Ascending aorta (tissue), 2 donors: ENCODE measurements at regions not wholly inside any gene's neighbourhood (a gene's known extent, or its start where the extent isn't known, plus 50 kb on each side); places are given as distances from the start of the nearest gene placed in this dataset.

ENCODE experiments used
- DNase-seq, 2 donors: peaks; one replicate each; pipeline ENCODE4 v3.0.0-alpha.2; 2019; ENCODE audit warnings: low spot score in 2 of 2
- H3K27ac ChIP-seq, 2 donors: fragments of 200-600 bp; sonication (generic); one replicate each; pipeline ENCODE4 v1.5.1; 2016 to 2017; ENCODE audit warnings: mild to moderate bottlenecking in 1 of 2
- H3K27me3 ChIP-seq: fragments of 200-600 bp; sonication (generic); one replicate; pipeline ENCODE4 v1.5.1; 2017
- H3K36me3 ChIP-seq, 2 donors: fragments of 200-600 bp; sonication (generic); one replicate each; pipeline ENCODE4 v1.5.1; 2016
- H3K4me1 ChIP-seq, 2 donors: fragments of 200-600 bp; sonication (generic); one replicate each; pipeline ENCODE4 v1.5.1; 2016 to 2017; ENCODE audit warnings: mild to moderate bottlenecking in 1 of 2
- H3K4me3 ChIP-seq, 2 donors: fragments of 200-600 bp; sonication (generic); one replicate each; pipeline ENCODE4 v1.5.1; 2016 to 2017; ENCODE audit warnings: mild to moderate bottlenecking in 1 of 2
- H3K9me3 ChIP-seq, 2 donors: fragments of 200-600 bp; sonication (generic); one replicate each; pipeline ENCODE4 v1.5.1; 2016
- intact Hi-C: fragments of 100-400 bp; cut with DNase I; formaldehyde crosslinking; loops from one replicate; pipeline ENCODE4 v1.15.1; 2023
- TF ChIP-seq, protein P1 (sequence below), 3 experiments: fragments of 200-600 bp in 2 of 3; fragments of 450-650 bp in 1 of 3; sonication (generic) in 2 of 3; IDR thresholded peaks; one replicate each; pipeline ENCODE4 v1.5.1; 2016 to 2019; ENCODE audit warnings: antibody characterized with exemption in 3 of 3, mild to moderate bottlenecking in 1 of 3, moderate library complexity in 1 of 3

DNA sequence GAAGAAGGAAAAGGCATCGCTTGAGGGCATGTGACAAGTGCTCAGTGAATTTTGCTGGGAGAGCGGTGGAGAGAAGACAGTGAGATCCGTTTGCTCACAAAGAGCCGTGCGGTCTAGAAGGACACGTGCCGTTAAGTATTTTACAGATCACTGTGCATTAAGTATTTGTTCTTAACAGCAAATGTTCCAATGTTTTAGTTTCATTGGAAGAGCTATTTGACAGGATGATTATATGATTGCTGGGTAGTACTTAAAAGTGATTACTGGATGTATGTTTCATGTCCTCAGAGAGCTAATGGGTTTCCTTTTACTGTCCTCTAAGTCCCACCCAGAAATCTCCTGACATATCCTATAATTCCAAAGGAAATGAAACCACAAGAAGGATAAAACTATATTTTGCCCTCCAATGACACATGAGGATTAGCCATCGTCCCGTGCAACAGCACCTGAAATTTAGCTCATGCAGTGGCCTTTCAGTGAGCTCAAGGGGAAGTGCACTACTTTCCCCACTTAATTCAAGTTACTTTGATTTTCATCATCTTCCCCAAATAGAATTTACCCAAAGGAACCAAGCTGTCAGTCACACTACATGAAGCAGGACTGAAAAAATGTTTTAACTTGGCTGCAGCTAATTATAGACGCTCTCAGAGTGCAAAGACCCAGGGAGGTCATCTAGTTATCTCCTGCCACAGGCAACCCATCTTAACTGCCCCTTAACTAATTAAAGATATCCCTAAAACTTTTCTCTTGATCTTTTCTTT, 80.3 kb downstream of the KLF6 start:
- intact Hi-C loops: no loop called here
- no peak overlapping the region for H3K27ac ChIP-seq
- no peaks in the 10 kb centered on the region for H3K9me3 ChIP-seq
- H3K4me1 ChIP-seq: no peaks in the 10 kb centered on the region
- H3K36me3 ChIP-seq: no peaks in the 10 kb centered on the region
- TF ChIP-seq, protein P1, sequence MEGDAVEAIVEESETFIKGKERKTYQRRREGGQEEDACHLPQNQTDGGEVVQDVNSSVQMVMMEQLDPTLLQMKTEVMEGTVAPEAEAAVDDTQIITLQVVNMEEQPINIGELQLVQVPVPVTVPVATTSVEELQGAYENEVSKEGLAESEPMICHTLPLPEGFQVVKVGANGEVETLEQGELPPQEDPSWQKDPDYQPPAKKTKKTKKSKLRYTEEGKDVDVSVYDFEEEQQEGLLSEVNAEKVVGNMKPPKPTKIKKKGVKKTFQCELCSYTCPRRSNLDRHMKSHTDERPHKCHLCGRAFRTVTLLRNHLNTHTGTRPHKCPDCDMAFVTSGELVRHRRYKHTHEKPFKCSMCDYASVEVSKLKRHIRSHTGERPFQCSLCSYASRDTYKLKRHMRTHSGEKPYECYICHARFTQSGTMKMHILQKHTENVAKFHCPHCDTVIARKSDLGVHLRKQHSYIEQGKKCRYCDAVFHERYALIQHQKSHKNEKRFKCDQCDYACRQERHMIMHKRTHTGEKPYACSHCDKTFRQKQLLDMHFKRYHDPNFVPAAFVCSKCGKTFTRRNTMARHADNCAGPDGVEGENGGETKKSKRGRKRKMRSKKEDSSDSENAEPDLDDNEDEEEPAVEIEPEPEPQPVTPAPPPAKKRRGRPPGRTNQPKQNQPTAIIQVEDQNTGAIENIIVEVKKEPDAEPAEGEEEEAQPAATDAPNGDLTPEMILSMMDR (IDR thresholded peaks at IDR 0.05): no peak
- H3K27me3 ChIP-seq: no peaks in the 10 kb centered on the region
- no peak for DNase-seq
- no peak overlapping the region for H3K4me3 ChIP-seq

DNA sequence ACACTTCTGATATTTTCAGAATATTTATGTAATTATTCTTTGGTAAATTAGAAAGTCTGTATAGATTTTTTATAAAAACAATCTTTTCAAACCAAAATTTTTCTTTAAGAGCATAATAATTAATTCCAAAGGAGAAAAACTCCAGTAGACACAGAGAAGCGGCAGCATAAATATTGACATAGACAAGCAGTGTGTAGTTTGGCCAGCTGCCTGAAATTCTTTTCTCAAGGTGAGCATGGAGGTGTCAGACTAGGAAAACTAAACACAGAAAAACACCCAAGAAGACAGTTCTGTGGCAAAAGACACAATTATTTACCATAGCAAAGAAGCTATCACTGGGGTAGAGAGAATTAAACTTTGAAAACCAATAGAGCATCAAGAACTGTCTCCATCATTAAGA, 82.4 kb downstream of the KLF6 start:
- no peaks in the 10 kb centered on the region for H3K27me3 ChIP-seq
- H3K4me3 ChIP-seq: no peak overlapping the region
- intact Hi-C loops: no loop called here
- TF ChIP-seq, protein P1 (IDR thresholded peaks at IDR 0.05): no peak
- no peaks in the 10 kb centered on the region for H3K36me3 ChIP-seq
- H3K27ac ChIP-seq: no peak overlapping the region
- H3K4me1 ChIP-seq: no peaks in the 10 kb centered on the region
- H3K9me3 ChIP-seq: no peaks in the 10 kb centered on the region
- DNase-seq: no peak

DNA sequence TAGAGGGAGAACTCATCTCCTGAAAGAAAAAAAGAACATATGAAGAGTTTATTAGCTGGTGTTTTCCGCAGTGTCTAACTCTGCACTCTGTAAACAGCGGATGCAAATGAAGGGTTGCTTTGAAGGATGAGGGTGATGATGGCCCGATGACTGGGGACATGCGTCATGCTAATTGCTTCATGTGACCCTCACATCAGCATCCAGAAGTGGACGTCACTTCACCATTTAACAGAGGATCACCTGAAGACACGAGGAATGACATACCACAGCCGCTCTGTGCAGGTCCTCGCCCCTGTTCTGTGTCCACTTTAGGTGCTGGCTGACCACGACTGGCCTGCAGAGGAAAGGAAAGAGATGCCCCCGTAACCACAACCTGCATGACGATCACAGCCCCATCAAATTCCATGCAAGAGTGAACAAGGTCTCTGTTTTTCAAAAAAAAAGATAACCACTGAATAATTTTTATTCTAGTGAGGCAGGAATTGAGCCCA, 82.9 kb downstream of the KLF6 start:
- Histone ChIP-seq H3K36me3 (no peaks in the 10 kb centered on the region), H3K4me1 (no peaks in the 10 kb centered on the region), H3K4me3 (no peak overlapping the region), H3K27me3 (no peaks in the 10 kb centered on the region), H3K27ac (no peak overlapping the region), H3K9me3 (no peaks in the 10 kb centered on the region)
- intact Hi-C loops: no loop called here
- no peak for DNase-seq
- TF ChIP-seq, protein P1 (IDR thresholded peaks at IDR 0.05): no peak

DNA sequence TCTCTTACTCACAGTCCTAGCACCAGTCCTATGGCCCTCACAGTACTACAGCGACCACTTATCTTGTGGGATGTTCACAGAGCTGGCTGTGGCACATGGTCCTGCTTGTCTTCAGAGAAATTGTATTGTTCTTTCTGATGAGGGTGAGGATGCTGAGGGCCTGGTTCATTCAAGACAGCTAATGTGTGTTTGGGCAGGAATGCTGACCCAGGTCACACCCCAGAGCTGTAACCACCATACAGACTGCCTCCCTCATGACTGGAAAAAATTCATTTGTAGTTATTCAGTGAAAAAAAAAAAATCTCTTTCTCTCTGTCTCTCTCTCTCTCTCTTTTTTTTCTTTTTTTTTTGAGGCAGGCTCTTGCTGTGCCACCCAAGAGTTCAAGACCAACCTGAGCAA, 83.5 kb downstream of the KLF6 start:
- H3K9me3 ChIP-seq: no peaks in the 10 kb centered on the region
- H3K36me3 ChIP-seq: no peaks in the 10 kb centered on the region
- intact Hi-C loops: no loop called here
- no peak overlapping the region for H3K4me3 ChIP-seq
- no peak overlapping the region for H3K27ac ChIP-seq
- no peaks in the 10 kb centered on the region for H3K27me3 ChIP-seq
- TF ChIP-seq, protein P1 (IDR thresholded peaks at IDR 0.05): no peak
- no peak for DNase-seq
- no peaks in the 10 kb centered on the region for H3K4me1 ChIP-seq

DNA sequence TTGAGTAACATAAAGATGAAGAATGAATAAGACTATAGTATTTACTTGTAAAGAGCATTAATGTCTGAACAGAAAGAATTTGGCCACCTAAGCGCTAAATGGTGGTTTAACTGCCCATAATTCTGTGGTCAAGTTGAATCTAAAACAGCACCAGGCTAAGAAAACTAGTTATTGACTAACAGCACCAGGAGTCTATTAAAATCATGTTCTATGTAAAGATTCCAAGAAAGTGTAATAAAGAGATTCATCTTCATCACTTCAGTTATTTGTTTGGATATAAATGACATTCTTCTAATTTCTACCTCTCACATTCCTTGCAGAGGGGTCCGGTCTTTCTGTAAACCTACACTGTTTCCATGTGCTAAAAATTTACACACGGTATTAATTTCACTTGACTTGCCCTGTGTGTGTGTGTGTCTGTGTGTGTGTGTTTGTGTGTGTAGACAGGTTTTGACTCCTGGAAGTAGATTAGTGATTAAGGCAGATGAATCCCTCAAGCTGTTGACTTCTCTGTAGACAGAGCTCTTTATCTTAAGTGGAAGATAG, 84.4 kb downstream of the KLF6 start:
- H3K9me3 ChIP-seq: no peaks in the 10 kb centered on the region
- H3K27me3 ChIP-seq: no peaks in the 10 kb centered on the region
- TF ChIP-seq, protein P1 (IDR thresholded peaks at IDR 0.05): no peak
- DNase-seq: no peak
- intact Hi-C loops: no loop called here
- no peak overlapping the region for H3K4me3 ChIP-seq
- H3K27ac ChIP-seq: no peak overlapping the region
- no peaks in the 10 kb centered on the region for H3K36me3 ChIP-seq
- no peaks in the 10 kb centered on the region for H3K4me1 ChIP-seq
